ENCODE measurements at regions not wholly inside any gene's neighbourhood (a gene's known extent, or its start where the extent isn't known, plus 50 kb on each side); places are given as distances from the start of the nearest gene placed in this dataset.

DNA sequence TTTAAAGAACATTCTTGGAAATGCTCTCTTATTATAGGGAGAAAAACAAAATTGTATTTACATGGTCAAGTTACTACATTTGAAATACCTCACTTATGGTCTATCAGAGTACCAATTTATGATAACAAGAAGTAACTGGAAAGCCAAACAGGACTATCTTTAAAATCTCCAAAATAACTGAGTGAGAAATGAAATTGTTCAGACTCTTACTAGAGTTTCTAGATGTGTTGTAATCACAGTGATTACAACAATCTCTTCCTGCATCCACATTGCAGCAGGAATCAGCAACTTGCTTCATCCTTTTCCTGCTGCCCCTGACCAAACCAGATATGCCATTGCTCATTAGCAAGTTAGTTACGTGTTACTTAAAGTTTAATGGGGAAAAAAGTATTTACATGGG lies 245.2 kb upstream of the SMIM31 start:
- Histone ChIP-seq H3K36me3 (no peaks in the 10 kb centered on the region), H3K27ac (no peak overlapping the region), H3K4me1 (no peaks in the 10 kb centered on the region), H3K27me3 (no peaks in the 10 kb centered on the region), H3K4me3 (no peak overlapping the region), H3K9ac (ENCODE audit: low read depth in 2 of 2, low read length in 2 of 2) (no peak overlapping the region), H3K9me3 (no peaks in the 10 kb centered on the region)
- DNase-seq: no peak
- intact Hi-C loops (cut with DNase I): no loop called here
- TF ChIP-seq, protein P1, sequence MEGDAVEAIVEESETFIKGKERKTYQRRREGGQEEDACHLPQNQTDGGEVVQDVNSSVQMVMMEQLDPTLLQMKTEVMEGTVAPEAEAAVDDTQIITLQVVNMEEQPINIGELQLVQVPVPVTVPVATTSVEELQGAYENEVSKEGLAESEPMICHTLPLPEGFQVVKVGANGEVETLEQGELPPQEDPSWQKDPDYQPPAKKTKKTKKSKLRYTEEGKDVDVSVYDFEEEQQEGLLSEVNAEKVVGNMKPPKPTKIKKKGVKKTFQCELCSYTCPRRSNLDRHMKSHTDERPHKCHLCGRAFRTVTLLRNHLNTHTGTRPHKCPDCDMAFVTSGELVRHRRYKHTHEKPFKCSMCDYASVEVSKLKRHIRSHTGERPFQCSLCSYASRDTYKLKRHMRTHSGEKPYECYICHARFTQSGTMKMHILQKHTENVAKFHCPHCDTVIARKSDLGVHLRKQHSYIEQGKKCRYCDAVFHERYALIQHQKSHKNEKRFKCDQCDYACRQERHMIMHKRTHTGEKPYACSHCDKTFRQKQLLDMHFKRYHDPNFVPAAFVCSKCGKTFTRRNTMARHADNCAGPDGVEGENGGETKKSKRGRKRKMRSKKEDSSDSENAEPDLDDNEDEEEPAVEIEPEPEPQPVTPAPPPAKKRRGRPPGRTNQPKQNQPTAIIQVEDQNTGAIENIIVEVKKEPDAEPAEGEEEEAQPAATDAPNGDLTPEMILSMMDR (IDR thresholded peaks at IDR 0.05): no peak

- Histone ChIP-seq H3K36me3 (no peaks in the 10 kb centered on the region), H3K9me3 (no peaks in the 10 kb centered on the region), H3K27ac (no peak overlapping the region), H3K4me1 (no peaks in the 10 kb centered on the region), H3K9ac (ENCODE audit: low read depth in 2 of 2, low read length in 2 of 2) (no peak overlapping the region), H3K4me3 (no peak overlapping the region), H3K27me3 (no peaks in the 10 kb centered on the region)
- intact Hi-C loops (cut with DNase I): no loop called here
- TF ChIP-seq, protein P1 (IDR thresholded peaks at IDR 0.05): no peak
- no peak for DNase-seq
These were observed 244.0 kb upstream of the SMIM31 start for GRCh38 chr4:164509951-164510350.

- Histone ChIP-seq H3K27me3 (no peaks in the 10 kb centered on the region), H3K27ac (no peak overlapping the region), H3K4me3 (no peak overlapping the region), H3K9ac (ENCODE audit: low read depth in 2 of 2, low read length in 2 of 2) (no peak overlapping the region), H3K36me3 (no peaks in the 10 kb centered on the region), H3K9me3 (no peaks in the 10 kb centered on the region), H3K4me1 (no peaks in the 10 kb centered on the region)
- no peak for DNase-seq
- intact Hi-C loops (cut with DNase I): no loop called here
- TF ChIP-seq, protein P1 (IDR thresholded peaks at IDR 0.05): no peak
These were observed 241.8 kb upstream of the SMIM31 start for GRCh38 chr4:164512124-164512523.

- Histone ChIP-seq H3K9me3 (no peaks in the 10 kb centered on the region), H3K9ac (ENCODE audit: low read depth in 2 of 2, low read length in 2 of 2) (no peak overlapping the region), H3K36me3 (no peaks in the 10 kb centered on the region), H3K27ac (no peak overlapping the region), H3K27me3 (no peaks in the 10 kb centered on the region), H3K4me1 (no peaks in the 10 kb centered on the region), H3K4me3 (no peak overlapping the region)
- DNase-seq: no peak
- intact Hi-C loops (cut with DNase I): no loop called here
- TF ChIP-seq, protein P1 (IDR thresholded peaks at IDR 0.05): no peak
These were observed 239.2 kb upstream of the SMIM31 start for GRCh38 chr4:164514765-164515164.

- Histone ChIP-seq H3K36me3 (no peaks in the 10 kb centered on the region), H3K4me3 (no peak overlapping the region), H3K27ac (no peak overlapping the region), H3K9ac (ENCODE audit: low read depth in 2 of 2, low read length in 2 of 2) (no peak overlapping the region), H3K9me3 (no peaks in the 10 kb centered on the region), H3K27me3 (no peaks in the 10 kb centered on the region), H3K4me1 (no peaks in the 10 kb centered on the region)
- no peak for DNase-seq
- intact Hi-C loops (cut with DNase I): no loop called here
- TF ChIP-seq, protein P1 (IDR thresholded peaks at IDR 0.05): no peak
These were observed 229.1 kb upstream of the SMIM31 start for GRCh38 chr4:164524789-164525188.
